IgD-negative memory B cell (primary cell): ENCODE measurements at regions not wholly inside any gene's neighbourhood (a gene's known extent, or its start where the extent isn't known, plus 50 kb on each side); places are given as distances from the start of the nearest gene placed in this dataset.

ENCODE experiments used
- H3K27ac Mint-ChIP-seq, 3 donors: one replicate each; pipeline ENCODE4 v1.8.0; 2020 to 2022; ENCODE audit warnings: mild to moderate bottlenecking in 3 of 3, mixed read lengths in 3 of 3, moderate library complexity in 1 of 3
- H3K27me3 Mint-ChIP-seq: one replicate; pipeline ENCODE4 v1.8.0; 2021; ENCODE audit warnings: mixed read lengths
- H3K36me3 Mint-ChIP-seq: one replicate; pipeline ENCODE4 v1.8.0; 2020; ENCODE audit warnings: mild to moderate bottlenecking, mixed read lengths
- H3K4me1 Mint-ChIP-seq, 3 donors: one replicate each; pipeline ENCODE4 v1.8.0; 2020 to 2022; ENCODE audit warnings: mixed read lengths in 3 of 3, mild to moderate bottlenecking in 1 of 3
- H3K4me3 Mint-ChIP-seq, 4 donors: one replicate each; pipeline ENCODE4 v1.8.0; 2020 to 2022; ENCODE audit warnings: mild to moderate bottlenecking in 4 of 4, mixed read lengths in 4 of 4, moderate library complexity in 3 of 4
- H3K9me3 Mint-ChIP-seq, 3 donors: one replicate each; pipeline ENCODE4 v1.8.0; 2020 to 2021; ENCODE audit warnings: mixed read lengths in 3 of 3, mild to moderate bottlenecking in 1 of 3

DNA sequence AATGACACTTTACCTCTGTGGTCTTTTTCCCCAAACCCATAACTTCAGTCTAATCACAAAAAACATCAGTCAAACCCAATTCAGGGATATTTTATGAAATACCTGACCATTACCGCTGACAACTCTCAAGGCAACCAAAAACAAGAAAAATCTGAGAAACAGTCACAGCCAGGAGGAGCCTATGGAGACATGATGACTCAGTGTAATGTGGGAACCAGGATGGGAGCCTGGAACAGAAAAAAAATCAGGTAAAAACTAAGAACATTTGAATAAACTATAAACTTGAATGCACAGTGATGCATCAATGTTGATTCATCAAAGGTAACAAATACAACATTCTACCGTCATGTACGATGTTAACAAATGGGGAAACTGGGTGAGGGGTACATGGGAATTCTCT lies 84.1 kb upstream of the TSHZ2 start:
- Mint-ChIP-seq H3K36me3 (peaks cover 5% of the 10 kb centered on the region), H3K27ac (no peak overlapping the region), H3K4me1 (peaks cover 0 to 3% (median 0%) of the 10 kb centered on the region in 3 donors), H3K9me3 (peaks cover 3 to 6% (median 5%) of the 10 kb centered on the region in 3 donors), H3K4me3 (no peak overlapping the region), H3K27me3 (peaks cover 6% of the 10 kb centered on the region)

DNA sequence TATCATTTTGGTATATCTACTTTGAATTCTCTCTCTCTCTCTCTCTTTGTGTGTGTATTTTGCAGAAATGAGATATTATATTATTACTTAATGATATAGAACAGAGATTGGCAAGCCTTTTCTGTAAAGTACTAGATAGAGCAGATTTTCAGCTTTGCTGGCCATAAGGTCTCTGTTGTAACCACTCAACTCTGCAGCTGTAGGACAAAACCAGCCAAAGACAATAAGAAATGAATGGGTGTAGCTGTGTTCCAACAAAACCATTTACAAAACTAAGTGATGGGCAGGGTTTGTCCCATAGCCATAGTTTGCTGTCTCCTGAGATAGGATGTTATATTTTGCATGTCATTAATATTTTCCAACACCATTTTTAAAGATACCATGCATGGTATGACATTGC lies 91.2 kb upstream of the TSHZ2 start:
- Mint-ChIP-seq H3K4me3 (no peak overlapping the region), H3K4me1 (no peaks in the 10 kb centered on the region), H3K27ac (no peak overlapping the region), H3K36me3 (peaks cover 1% of the 10 kb centered on the region), H3K9me3 (peaks cover 0 to 5% (median 4%) of the 10 kb centered on the region in 3 donors), H3K27me3 (peaks cover 2% of the 10 kb centered on the region)

DNA sequence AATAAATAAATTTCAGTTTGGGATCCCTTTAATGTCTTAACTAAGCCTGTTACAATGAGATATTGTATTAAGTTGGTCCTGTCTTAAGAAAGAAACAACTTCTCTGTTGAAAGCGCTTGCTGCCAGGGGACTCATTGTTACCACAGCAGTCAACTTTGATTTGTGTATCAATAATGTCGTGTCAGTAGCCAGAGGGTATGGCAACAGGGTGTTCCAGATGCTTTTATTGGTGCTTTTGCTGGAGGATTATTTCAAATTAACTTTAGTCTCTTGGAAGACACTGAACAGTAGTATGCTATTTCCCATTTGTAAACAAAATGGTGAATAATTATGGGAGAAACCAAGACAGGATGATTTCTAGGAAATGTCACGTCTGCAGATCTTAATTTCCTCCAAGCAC lies 91.9 kb upstream of the TSHZ2 start:
- H3K27ac Mint-ChIP-seq: no peak overlapping the region
- H3K36me3 Mint-ChIP-seq: peaks cover 1% of the 10 kb centered on the region
- peaks cover 0 to 5% (median 4%) of the 10 kb centered on the region in 3 donors for H3K9me3 Mint-ChIP-seq
- no peak overlapping the region for H3K4me3 Mint-ChIP-seq
- peaks cover 3% of the 10 kb centered on the region for H3K27me3 Mint-ChIP-seq
- no peaks in the 10 kb centered on the region for H3K4me1 Mint-ChIP-seq

DNA sequence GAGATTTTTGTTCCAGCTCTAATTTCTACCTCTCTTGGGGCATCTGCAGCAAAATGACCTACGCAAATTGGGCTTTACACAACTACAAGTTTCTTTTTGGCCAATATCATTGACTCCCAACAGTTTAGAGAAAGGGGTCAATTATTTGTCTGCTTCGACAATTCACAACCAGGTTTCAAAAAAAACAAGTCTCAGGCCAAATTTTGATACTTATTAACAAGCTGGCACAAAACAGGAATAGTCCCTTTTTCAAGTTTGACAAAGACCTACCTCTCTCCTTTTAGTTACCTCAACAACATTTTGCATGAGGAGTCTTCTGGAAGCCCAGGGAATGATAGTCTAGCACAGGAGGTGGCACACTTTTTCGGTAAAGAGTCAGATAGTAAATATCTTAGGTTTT lies 97.9 kb upstream of the TSHZ2 start:
- peaks cover 0 to under 1% (median 0%) of the 10 kb centered on the region in 3 donors for H3K9me3 Mint-ChIP-seq
- peaks cover under 1% of the 10 kb centered on the region for H3K36me3 Mint-ChIP-seq
- no peaks in the 10 kb centered on the region for H3K4me1 Mint-ChIP-seq
- no peak overlapping the region for H3K4me3 Mint-ChIP-seq
- peaks cover 4% of the 10 kb centered on the region for H3K27me3 Mint-ChIP-seq
- no peak overlapping the region for H3K27ac Mint-ChIP-seq

- H3K27me3 Mint-ChIP-seq: peaks cover 4% of the 10 kb centered on the region
- no peak overlapping the region for H3K27ac Mint-ChIP-seq
- peaks cover 0 to 2% (median under 1%) of the 10 kb centered on the region in 3 donors for H3K9me3 Mint-ChIP-seq
- peaks cover 2% of the 10 kb centered on the region for H3K36me3 Mint-ChIP-seq
- H3K4me3 Mint-ChIP-seq: no peak overlapping the region
- no peaks in the 10 kb centered on the region for H3K4me1 Mint-ChIP-seq
These were observed 102.3 kb upstream of the TSHZ2 start for GRCh38 chr20:52869698-52870501.

DNA sequence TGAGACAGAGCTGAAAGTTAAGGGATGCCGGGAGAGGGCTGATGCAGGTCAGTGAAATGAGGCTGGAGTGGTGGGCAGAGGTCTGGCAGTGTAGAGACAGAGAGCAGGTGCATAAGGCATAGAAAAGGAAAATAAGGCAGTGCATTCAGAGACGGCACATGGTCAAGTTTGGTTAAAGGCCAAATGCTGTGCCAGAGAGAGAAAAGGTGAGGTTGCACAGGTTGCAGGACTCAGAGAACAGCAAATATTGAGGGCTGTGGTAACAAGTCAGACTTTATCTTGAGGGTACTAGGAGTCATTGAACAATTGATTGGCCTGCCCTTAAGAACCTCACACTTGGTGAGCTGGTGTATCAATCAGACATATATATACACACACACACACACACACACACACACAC lies 102.9 kb upstream of the TSHZ2 start:
- H3K27me3 Mint-ChIP-seq: peaks cover 4% of the 10 kb centered on the region
- H3K36me3 Mint-ChIP-seq: peaks cover 2% of the 10 kb centered on the region
- H3K9me3 Mint-ChIP-seq: peaks cover 0 to 2% (median 2%) of the 10 kb centered on the region in 3 donors
- H3K27ac Mint-ChIP-seq: no peak overlapping the region
- no peak overlapping the region for H3K4me3 Mint-ChIP-seq
- H3K4me1 Mint-ChIP-seq: no peaks in the 10 kb centered on the region

- no peak overlapping the region for H3K4me3 Mint-ChIP-seq
- H3K27me3 Mint-ChIP-seq: peaks cover 7% of the 10 kb centered on the region
- H3K36me3 Mint-ChIP-seq: peaks cover 2% of the 10 kb centered on the region
- peaks cover 2 to 5% (median 5%) of the 10 kb centered on the region in 3 donors for H3K9me3 Mint-ChIP-seq
- H3K4me1 Mint-ChIP-seq: no peaks in the 10 kb centered on the region
- no peak overlapping the region for H3K27ac Mint-ChIP-seq
These were observed 104.9 kb upstream of the TSHZ2 start for GRCh38 chr20:52867305-52867704.

- Mint-ChIP-seq H3K9me3 (peaks cover 2 to 5% (median 5%) of the 10 kb centered on the region in 3 donors), H3K4me3 (no peak overlapping the region), H3K27ac (no peak overlapping the region), H3K36me3 (peaks cover 2% of the 10 kb centered on the region), H3K27me3 (peaks cover 6% of the 10 kb centered on the region), H3K4me1 (no peaks in the 10 kb centered on the region)
These were observed 107.1 kb upstream of the TSHZ2 start for GRCh38 chr20:52864916-52865605.

DNA sequence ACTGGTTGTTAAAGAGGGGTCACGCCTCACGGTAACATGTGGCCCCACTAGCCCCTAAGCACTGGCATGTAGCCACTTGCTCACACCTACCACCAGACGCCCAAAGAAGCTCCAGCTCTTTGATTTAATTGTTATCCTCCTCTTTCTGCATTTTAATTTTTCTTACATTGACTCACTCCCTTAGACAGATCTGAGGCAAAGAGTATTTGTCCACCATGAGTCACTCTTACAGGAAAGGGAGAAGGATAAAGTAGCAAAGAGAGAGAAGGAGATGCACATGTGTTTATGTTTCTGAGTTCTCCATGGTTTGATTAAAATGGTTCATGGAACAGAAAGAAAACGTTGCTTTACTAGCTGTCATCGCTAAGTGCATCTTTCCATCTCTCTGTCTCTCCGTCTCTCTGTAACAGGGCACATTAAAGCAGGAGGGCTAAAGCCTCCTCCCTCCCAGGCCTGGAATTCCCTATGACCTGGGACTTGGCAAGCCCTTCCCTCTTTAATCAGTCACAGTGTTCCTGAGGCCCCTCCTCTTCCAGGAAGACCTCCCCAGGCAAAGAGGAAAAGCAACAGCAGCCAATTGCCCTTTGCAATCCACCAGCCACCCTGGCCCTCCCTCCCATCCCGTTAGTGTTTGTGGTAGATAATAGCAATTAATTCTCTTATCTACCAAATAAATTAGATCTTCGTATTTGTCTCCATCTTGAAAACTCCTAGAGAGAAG lies 112.8 kb upstream of the TSHZ2 start:
- H3K9me3 Mint-ChIP-seq: peaks cover 1 to 6% (median 5%) of the 10 kb centered on the region in 3 donors
- H3K4me1 Mint-ChIP-seq: no peaks in the 10 kb centered on the region
- no peak overlapping the region for H3K4me3 Mint-ChIP-seq
- peaks cover 3% of the 10 kb centered on the region for H3K27me3 Mint-ChIP-seq
- no peaks in the 10 kb centered on the region for H3K36me3 Mint-ChIP-seq
- no peak overlapping the region for H3K27ac Mint-ChIP-seq

DNA sequence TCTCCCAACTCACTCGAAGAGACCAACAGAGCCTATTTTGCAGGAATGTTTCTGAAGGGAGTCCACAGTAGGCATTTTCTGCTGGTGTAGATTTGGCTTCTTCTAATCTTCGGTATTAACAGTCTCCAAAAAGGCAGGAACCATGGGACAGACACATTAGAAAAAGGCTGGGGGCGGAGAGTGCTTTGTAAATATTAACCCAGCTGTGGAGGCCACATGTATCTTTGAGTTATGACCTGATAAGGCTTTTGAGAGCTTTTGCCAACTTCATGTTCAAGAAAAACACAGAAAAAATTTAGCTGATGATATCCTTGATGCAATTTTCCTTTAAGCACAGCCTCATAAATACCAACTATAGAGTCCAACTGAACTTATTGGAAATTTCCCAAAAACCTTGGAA lies 119.4 kb upstream of the TSHZ2 start:
- no peak overlapping the region for H3K4me3 Mint-ChIP-seq
- H3K4me1 Mint-ChIP-seq: no peaks in the 10 kb centered on the region
- peaks cover 5% of the 10 kb centered on the region for H3K27me3 Mint-ChIP-seq
- no peak overlapping the region for H3K27ac Mint-ChIP-seq
- H3K9me3 Mint-ChIP-seq: peaks cover 0 to 3% (median 1%) of the 10 kb centered on the region in 3 donors
- no peaks in the 10 kb centered on the region for H3K36me3 Mint-ChIP-seq

DNA sequence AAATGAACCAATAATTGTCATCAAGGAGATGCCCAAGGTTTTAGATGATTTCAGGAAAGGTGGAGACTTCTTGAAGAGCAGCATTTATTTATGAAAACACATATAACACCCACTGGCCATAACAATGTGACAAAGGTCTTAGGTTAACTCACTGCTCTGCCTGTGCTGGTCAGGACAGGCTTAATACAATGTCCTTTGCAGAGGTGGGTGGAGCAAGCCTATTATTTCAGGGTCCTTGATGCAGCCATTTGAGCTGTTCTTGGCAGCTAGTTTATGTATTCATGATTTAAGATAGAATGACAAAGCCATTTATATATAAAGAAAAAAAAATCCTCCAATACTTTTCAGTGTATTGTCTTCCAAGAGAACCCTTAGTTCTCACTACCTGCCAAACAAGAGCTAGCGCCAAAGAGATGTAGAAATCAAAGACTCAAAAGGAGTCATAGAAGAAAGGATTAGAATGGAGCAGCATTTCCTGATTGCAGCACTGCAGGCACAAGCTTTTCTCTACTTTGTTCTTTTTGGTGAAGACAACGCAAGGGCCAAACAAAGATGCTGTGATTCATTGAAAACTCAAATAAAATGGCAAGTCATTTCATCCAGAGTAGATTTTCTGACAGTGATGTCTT lies 124.3 kb upstream of the TSHZ2 start:
- H3K9me3 Mint-ChIP-seq: peaks cover 0 to 1% (median 0%) of the 10 kb centered on the region in 3 donors
- H3K4me1 Mint-ChIP-seq: no peaks in the 10 kb centered on the region
- peaks cover 10% of the 10 kb centered on the region for H3K27me3 Mint-ChIP-seq
- peaks cover 2% of the 10 kb centered on the region for H3K36me3 Mint-ChIP-seq
- no peak overlapping the region for H3K4me3 Mint-ChIP-seq
- H3K27ac Mint-ChIP-seq: no peak overlapping the region

DNA sequence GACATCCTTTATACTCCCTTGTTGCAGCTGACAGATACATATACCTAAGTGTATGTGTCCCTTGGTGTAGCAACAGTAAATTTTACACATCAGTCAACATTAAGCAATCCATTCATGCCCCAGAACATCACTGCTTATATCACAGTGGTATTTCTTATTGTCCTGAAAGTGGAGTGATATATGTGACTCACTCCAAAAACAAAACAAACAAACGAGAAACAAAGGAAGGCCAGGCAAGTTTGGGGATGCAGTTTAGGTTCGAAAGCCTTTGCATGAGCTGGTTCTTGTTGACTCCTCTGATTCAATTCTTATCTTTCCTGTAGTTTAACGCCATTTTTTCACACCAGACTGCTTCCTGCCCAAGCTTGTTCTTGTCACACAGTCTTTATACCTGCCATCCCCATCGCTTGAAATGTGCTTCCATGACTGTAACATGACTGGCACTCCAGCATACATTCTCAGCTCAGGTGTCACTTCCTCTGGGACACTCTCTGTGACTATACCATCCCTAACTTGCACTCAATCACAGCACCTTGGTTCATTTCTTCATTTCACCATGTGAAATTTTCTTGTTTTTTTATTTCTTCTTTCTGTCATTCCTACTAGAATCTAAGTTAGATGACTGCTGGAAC lies 125.0 kb upstream of the TSHZ2 start:
- Mint-ChIP-seq H3K4me3 (no peak overlapping the region), H3K27ac (no peak overlapping the region), H3K36me3 (peaks cover 2% of the 10 kb centered on the region), H3K27me3 (peaks cover 12% of the 10 kb centered on the region), H3K9me3 (peaks cover 0 to 1% (median 0%) of the 10 kb centered on the region in 3 donors), H3K4me1 (no peaks in the 10 kb centered on the region)

GRCh38 chr20:52845044-52845443 lies 127.1 kb upstream of the TSHZ2 start:
- H3K36me3 Mint-ChIP-seq: peaks cover 2% of the 10 kb centered on the region
- H3K9me3 Mint-ChIP-seq: peaks cover 0 to 1% (median 0%) of the 10 kb centered on the region in 3 donors
- H3K27ac Mint-ChIP-seq: no peak overlapping the region
- H3K4me1 Mint-ChIP-seq: no peaks in the 10 kb centered on the region
- H3K27me3 Mint-ChIP-seq: peaks cover 12% of the 10 kb centered on the region
- H3K4me3 Mint-ChIP-seq: no peak overlapping the region

DNA sequence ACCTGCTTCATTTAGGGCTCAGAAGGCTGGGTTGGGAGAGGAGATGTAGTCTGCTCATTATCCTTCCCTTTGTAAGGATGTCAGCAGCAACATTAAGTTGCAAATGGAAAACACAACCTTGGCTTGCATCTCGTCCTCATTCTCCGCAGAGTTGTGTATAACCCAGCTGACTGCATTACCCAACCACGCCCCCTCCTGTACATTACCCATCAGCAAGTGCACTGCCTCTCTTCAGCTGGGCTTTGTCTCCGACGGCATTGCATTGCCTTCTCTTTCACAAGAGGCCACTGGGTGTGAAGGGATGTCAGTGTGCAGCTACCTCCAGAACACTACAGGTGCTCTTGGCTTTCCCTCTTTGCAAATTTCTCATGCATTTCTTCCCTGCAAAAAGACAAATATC lies 128.7 kb upstream of the TSHZ2 start:
- no peak overlapping the region for H3K27ac Mint-ChIP-seq
- peaks cover 2% of the 10 kb centered on the region for H3K36me3 Mint-ChIP-seq
- no peaks in the 10 kb centered on the region for H3K4me1 Mint-ChIP-seq
- H3K9me3 Mint-ChIP-seq: peaks cover 0 to 1% (median 0%) of the 10 kb centered on the region in 3 donors
- peaks cover 14% of the 10 kb centered on the region for H3K27me3 Mint-ChIP-seq
- H3K4me3 Mint-ChIP-seq: no peak overlapping the region
